GM15510 (cell line): ENCODE measurements at regions not wholly inside any gene's neighbourhood (a gene's known extent, or its start where the extent isn't known, plus 50 kb on each side); places are given as distances from the start of the nearest gene placed in this dataset.

Experiments used
- POLR2A ChIP-seq: IDR thresholded peaks from 3 replicates; pipeline ENCODE4 v1.6.1; 2011; ENCODE audit warnings: borderline replicate concordance; ENCODE audit not compliant: insufficient read length; ENCODE audit errors: extremely low read depth

DNA sequence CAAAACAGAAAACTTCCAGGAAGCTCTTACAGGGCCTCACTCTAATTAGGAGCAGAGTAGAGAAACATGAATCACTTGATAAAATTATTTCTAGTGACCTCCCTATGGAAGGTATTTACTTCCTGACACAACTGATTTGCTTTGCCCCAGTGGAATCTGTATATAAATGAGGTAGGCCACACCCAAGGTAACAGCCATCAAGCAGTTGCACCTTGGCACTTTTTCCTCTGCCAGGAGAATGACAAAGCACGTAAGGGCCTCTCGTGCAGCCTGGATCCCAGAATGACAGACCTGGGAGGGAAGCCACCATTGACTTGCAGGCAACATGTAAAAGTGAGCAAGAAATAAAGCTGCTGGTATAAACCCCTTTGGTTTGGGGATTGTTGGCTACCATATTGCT, 620.0 kb upstream of the SLC39A10 start:
- TF ChIP-seq POLR2A = no peak

DNA sequence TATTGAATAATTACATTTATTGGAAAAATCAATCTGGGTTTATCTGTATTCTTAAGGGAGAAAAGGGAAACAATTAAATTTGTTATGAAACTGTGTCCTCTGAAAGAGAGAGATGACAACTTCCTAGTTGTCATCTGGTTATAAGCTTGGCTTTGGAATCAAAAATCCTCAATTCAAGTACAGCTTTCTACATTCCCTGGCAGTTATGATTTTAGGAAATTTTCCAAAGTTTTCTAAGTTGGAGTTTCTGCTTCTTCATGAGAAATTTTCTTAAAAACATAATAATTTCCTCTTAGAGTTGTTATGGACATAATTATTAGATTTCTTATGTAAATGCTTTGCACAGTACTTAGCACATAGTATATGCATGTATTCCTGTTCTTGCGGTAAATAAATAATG, 625.6 kb upstream of the SLC39A10 start:
- TF ChIP-seq POLR2A = no peak

GRCh38 chr2:195029804-195030654, 627.0 kb upstream of the SLC39A10 start:
- TF ChIP-seq POLR2A = no peak

GRCh38 chr2:195027947-195028346, 629.1 kb upstream of the SLC39A10 start:
- TF ChIP-seq POLR2A = no peak

DNA sequence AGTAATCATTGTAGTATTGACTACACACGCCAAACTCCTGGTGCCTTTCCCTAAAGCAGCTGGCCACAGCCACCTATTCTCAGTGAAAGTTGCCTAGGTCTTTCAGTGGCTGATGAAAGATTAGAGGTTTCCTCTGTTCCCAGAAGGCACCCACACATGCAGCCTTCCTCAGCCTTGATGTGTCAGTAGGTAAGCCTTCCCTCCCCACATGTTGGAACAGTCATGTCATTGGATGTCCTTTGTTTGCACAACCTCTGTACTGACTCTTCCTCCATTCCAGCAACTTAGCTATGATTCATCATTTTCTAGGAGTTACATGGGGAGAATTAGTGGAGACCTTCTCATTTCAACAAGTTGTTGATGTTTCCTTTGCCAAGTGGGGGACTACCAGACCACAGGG, 630.8 kb upstream of the SLC39A10 start:
- TF ChIP-seq POLR2A = no peak

- no peak for TF ChIP-seq POLR2A
Observed at GRCh38 chr2:195022508-195022830, 634.6 kb upstream of the SLC39A10 start.

DNA sequence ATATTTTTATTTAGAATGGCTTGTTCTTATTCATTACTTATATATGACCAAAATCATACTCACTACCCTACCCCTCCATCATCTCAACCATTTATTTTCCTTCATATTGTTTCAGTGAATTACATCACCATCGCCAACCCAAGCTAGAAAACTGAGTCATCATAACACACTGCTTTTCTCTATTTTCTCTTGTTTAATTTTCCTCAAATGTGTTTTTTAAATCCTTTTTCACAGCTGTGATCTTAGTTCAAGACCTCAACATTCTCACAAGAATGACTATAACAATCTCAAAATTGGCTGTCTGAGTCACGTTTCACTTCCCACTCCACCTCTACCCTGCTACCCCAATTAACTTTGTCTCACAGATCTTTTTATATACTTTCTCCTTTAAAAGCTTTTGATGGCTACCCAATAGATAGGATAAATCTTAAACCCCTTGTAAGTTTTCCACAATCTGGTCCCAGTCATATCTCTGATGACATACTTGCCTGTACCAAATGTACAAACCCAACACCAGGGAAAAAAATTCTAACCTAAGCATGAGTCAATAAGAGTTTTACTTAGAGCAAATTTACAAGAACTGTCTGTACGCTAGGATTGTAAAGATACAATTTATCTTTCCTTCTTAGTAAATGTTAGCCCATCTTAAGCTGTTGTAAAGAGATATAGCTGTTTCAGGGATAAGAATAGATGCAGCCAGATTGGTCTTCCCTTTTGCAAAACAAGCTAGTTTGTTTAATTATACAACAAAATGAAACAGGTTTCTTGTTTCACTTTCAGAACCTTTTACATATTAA, 635.1 kb upstream of the SLC39A10 start:
- TF ChIP-seq POLR2A = no peak

DNA sequence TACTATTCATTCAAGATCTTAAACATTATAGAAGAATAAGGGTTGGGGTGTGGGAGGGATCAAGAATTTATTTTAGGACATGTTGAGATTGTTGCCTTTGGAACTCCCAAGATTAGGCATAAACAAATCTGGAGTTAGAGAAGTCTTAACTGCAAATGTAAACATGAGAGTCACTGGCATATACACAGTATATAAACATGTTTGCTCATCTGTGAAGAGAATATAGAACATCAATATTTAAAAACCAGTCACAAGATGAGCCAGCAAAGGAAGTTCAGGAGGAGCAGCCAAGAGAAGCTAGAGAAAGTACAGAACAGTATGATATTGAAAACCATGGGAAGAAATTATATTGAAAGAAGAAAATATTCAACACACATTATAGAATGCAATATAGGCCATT, 638.6 kb upstream of the SLC39A10 start:
- TF ChIP-seq POLR2A = no peak

GRCh38 chr2:195017890-195018289, 639.1 kb upstream of the SLC39A10 start:
- TF ChIP-seq POLR2A = no peak

DNA sequence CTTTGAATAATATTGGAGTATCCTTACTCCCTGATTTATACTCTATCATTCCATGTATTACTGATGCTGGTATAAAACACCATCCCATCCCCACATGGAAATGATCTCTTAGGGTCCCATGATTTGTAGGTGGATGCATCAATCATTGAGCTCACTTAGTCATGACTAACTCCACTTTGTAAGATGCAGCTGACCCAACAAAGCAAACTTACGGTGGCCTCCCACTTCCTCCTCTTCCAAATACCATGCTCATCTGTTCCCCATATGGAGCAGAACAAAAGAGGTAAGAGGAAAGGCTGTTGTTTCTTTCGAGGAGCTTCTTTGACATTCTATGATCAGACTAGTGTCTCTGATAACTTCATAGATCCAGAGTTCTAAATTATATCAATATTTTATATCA, 640.2 kb upstream of the SLC39A10 start:
- no peak for TF ChIP-seq POLR2A

- no peak for TF ChIP-seq POLR2A
Observed at GRCh38 chr2:195009202-195009601, 647.8 kb upstream of the SLC39A10 start.

- TF ChIP-seq POLR2A = no peak
Observed at GRCh38 chr2:195006856-195007255, 650.2 kb upstream of the SLC39A10 start.

- TF ChIP-seq POLR2A = no peak
Observed at GRCh38 chr2:195003881-195004471, 653.0 kb upstream of the SLC39A10 start.

- TF ChIP-seq POLR2A = no peak
Observed at GRCh38 chr2:195001924-195002323, 655.1 kb upstream of the SLC39A10 start.

DNA sequence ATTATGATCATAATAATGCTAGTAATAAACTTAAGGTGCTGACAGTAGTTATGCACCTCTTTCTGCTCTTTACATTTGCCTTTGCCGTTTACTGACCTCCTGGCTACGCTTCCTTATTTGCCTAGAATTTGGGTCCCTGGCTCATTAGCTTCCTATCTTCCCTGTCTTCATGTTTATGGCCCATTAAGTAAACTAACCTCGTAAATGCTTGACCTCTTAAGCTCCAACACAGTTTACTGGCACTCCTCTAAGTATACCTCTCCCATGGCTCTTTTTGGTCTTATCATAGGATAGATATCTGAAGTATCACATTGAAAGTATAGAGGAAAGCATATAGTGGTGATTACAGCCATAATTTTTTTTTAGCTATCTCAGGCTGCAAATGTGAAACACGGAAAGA, 657.3 kb upstream of the SLC39A10 start:
- no peak for TF ChIP-seq POLR2A

DNA sequence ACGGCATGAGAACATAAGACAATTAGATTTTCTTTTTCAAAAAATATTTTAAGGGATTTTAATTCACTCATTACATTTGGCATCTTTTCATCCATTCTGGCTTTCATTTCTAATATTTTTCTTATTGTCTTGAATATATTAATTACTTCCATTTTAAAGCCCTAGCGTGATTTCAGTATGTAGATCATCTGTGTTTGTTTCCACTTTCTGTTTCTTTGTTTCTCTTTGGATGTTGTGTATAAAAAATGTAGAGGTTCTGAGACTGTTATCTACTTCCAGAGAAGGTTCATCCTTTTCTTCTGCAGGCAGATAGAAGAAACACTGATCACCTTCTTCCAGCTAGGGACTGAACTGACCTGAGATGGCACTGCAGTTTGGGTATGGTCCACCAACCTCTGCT, 664.4 kb upstream of the SLC39A10 start:
- no peak for TF ChIP-seq POLR2A

DNA sequence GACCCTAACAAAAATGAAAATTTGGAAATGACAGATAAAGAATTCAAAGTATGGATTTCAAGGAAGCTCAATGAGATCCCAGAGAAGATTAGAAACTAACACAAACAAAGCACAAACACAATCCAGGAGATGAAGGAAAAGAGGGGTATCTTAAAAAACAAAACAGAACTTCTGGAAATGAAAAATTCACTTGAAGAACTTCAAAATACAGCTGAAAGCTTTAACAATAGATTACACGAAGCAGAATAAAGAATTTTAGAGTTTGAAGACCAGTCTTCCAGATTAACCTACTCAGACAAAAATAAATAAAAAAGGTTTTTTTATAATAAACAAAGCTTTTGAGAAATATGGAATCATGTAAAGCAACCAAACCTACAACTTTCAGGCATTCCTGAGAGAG, 671.8 kb upstream of the SLC39A10 start:
- no peak for TF ChIP-seq POLR2A

DNA sequence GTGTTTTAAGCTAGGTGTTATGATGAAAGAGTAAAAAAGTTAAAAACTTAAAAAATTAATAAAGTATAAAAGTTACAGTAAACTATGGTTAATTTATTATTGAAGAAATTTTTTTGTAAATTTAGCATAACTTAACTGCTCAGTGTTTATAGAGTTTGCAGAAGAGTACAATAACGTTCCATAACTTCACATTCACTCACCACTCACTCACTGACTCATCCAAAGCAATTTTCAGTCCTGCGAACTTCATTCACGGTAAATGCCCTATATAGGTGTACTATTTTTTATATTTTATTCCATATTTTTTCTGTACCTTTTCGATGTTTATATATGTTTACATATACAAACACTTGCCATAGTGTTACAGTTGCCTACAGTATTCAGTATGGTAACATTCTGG, 694.8 kb upstream of the SLC39A10 start:
- TF ChIP-seq POLR2A = no peak
